ENCODE measurements at regions not wholly inside any gene's neighbourhood (a gene's known extent, or its start where the extent isn't known, plus 50 kb on each side); places are given as distances from the start of the nearest gene placed in this dataset.

GRCh38 chr14:101185073-101185835 lies 281.7 kb upstream of the RTL1 start:
- no peak overlapping the region for H3K4me3 ChIP-seq (ENCODE audit: low read depth, low read length, poor library complexity, severe bottlenecking)
- POLR2A ChIA-PET (ENCODE audit: low non-redundant PET): no interaction called here
- CTCF ChIA-PET: no interaction called here
- H3K27ac ChIP-seq (ENCODE audit: low read depth, low read length, poor library complexity, severe bottlenecking): no peak overlapping the region
- no peak for DNase-seq (ENCODE audit: low spot score)
- TF ChIP-seq EZH2 (IDR thresholded peaks at IDR 0.05; ENCODE audit: borderline replicate concordance, low read depth, low read length, poor library complexity, severe bottlenecking) (no peak), CTCF (conservative IDR thresholded peaks at IDR 0.05; ENCODE audit: low read depth, low read length) (no peak)
- no TSS peak for BruUV-seq (replicated peaks)
- intact Hi-C loops (cut with micrococcal nuclease; ENCODE audit: unreplicated experiment): no loop called here
- no peaks in the 10 kb centered on the region for H3K9me3 ChIP-seq (ENCODE audit: low read depth, low read length, poor library complexity, severe bottlenecking)
- no peaks in the 10 kb centered on the region for H3K36me3 ChIP-seq (ENCODE audit: insufficient read depth, low read length, poor library complexity, severe bottlenecking)
- no peaks in the 10 kb centered on the region for H3K27me3 ChIP-seq (replicated peaks; ENCODE audit: insufficient read depth, low read depth, low read length, poor library complexity)
- H3K4me1 ChIP-seq (ENCODE audit: insufficient read depth, low read length, poor library complexity, severe bottlenecking): no peaks in the 10 kb centered on the region

GRCh38 chr14:101185946-101186345 lies 282.4 kb upstream of the RTL1 start:
- ChIA-PET POLR2A (ENCODE audit: low non-redundant PET) (no interaction called here), CTCF (no interaction called here)
- BruUV-seq (replicated peaks): no TSS peak
- H3K4me1 ChIP-seq (ENCODE audit: insufficient read depth, low read length, poor library complexity, severe bottlenecking): no peaks in the 10 kb centered on the region
- H3K4me3 ChIP-seq (ENCODE audit: low read depth, low read length, poor library complexity, severe bottlenecking): no peak overlapping the region
- H3K9me3 ChIP-seq (ENCODE audit: low read depth, low read length, poor library complexity, severe bottlenecking): no peaks in the 10 kb centered on the region
- H3K27ac ChIP-seq (ENCODE audit: low read depth, low read length, poor library complexity, severe bottlenecking): no peak overlapping the region
- H3K36me3 ChIP-seq (ENCODE audit: insufficient read depth, low read length, poor library complexity, severe bottlenecking): no peaks in the 10 kb centered on the region
- H3K27me3 ChIP-seq (replicated peaks; ENCODE audit: insufficient read depth, low read depth, low read length, poor library complexity): no peaks in the 10 kb centered on the region
- TF ChIP-seq CTCF (conservative IDR thresholded peaks at IDR 0.05; ENCODE audit: low read depth, low read length) (no peak), EZH2 (IDR thresholded peaks at IDR 0.05; ENCODE audit: borderline replicate concordance, low read depth, low read length, poor library complexity, severe bottlenecking) (no peak)
- intact Hi-C loops (cut with micrococcal nuclease; ENCODE audit: unreplicated experiment): no loop called here
- no peak for DNase-seq (ENCODE audit: low spot score)

- CTCF ChIA-PET: no interaction called here
- POLR2A ChIA-PET (ENCODE audit: low non-redundant PET): no interaction called here
- TF ChIP-seq CTCF (conservative IDR thresholded peaks at IDR 0.05; ENCODE audit: low read depth, low read length) (no peak), EZH2 (IDR thresholded peaks at IDR 0.05; ENCODE audit: borderline replicate concordance, low read depth, low read length, poor library complexity, severe bottlenecking) (no peak)
- Histone ChIP-seq H3K4me3 (ENCODE audit: low read depth, low read length, poor library complexity, severe bottlenecking) (no peak overlapping the region), H3K27ac (ENCODE audit: low read depth, low read length, poor library complexity, severe bottlenecking) (no peak overlapping the region), H3K4me1 (ENCODE audit: insufficient read depth, low read length, poor library complexity, severe bottlenecking) (no peaks in the 10 kb centered on the region), H3K9me3 (ENCODE audit: low read depth, low read length, poor library complexity, severe bottlenecking) (no peaks in the 10 kb centered on the region), H3K27me3 (replicated peaks; ENCODE audit: insufficient read depth, low read depth, low read length, poor library complexity) (no peaks in the 10 kb centered on the region), H3K36me3 (ENCODE audit: insufficient read depth, low read length, poor library complexity, severe bottlenecking) (no peaks in the 10 kb centered on the region)
- DNase-seq (ENCODE audit: low spot score): no peak
- BruUV-seq (replicated peaks): no TSS peak
- intact Hi-C loops (cut with micrococcal nuclease; ENCODE audit: unreplicated experiment): no loop called here
Measured at GRCh38 chr14:101186544-101186943, 283.0 kb upstream of the RTL1 start.

Data from A673 (cell line).